GM21786 (cell line): ENCODE measurements at regions not wholly inside any gene's neighbourhood (a gene's known extent, or its start where the extent isn't known, plus 50 kb on each side); places are given as distances from the start of the nearest gene placed in this dataset.
"Not testable (repeated sequence)": the region's sequence is repeated elsewhere in the genome, so short reads cannot be mapped to it uniquely, and the experiment has no call there.

Experiments used
- ATAC-seq: cut with Tn5 transposase; IDR thresholded peaks from one replicate; pipeline ENCODE4 v1.9.1; 2021; ENCODE audit not compliant: unreplicated experiment

- no peak for ATAC-seq
Observed at GRCh38 chr12:61188801-61189595, 1071.2 kb upstream of the USP15 start.

DNA sequence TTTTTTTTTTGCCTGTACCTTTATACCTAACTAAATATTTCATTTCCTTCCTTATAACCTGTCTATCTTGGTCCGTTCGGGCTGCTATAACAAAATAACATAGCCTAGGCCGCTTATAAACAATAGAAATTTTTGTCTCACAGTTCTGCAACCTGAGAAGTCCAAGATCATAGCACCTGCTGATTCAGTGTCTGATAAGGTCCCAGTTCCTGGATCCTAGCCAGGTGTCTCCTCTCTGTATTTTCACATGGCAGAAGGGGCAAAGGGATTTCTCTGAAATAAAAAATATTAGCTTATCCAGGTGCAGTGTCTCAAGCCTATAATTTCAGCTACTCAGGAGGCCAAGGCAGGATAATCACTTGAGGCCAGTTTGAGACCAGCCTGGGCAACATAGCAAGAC is 1046.6 kb upstream of the USP15 start:
- no peak for ATAC-seq

GRCh38 chr12:61220337-61220736 is 1039.9 kb upstream of the USP15 start:
- ATAC-seq, result no peak

DNA sequence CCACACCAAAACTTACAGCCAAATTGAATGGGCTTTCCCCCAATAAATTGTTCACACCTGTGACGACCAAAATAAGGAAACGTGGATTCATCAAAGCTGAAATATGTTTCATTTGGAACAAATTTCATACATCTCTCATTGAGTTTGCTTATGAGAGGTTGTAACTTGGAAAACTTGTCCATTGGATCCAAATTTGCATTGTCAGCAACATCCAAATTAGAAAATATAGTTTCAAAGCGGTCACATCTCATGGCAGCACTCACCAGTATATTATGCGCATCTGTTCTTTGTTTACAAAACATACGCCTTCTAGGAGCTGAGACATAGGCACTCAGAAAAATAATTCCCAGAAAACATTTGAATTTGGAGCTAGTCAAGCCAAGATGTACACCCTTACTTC is 1028.2 kb upstream of the USP15 start:
- no peak for ATAC-seq

DNA sequence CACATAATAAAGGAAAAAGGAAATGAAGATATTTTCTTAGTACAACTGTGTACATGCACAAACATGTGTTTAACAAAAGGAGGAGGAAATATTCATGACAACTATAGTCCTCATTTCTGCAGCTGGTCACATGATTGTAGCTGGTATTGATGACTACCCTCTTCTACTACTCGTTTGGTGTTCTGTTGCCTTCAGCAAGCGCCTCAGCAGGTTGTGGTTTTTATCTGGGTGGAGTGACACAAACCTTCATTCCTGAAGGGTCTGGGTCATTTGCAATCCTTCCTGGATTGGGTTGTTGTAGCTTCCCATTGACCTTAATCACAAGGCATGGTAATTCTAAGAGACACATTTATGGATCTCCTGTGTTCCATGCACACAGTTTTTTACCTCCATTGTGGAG is 1009.9 kb upstream of the USP15 start:
- ATAC-seq, result no peak

GRCh38 chr12:61251076-61251475 is 1009.1 kb upstream of the USP15 start:
- no peak for ATAC-seq

DNA sequence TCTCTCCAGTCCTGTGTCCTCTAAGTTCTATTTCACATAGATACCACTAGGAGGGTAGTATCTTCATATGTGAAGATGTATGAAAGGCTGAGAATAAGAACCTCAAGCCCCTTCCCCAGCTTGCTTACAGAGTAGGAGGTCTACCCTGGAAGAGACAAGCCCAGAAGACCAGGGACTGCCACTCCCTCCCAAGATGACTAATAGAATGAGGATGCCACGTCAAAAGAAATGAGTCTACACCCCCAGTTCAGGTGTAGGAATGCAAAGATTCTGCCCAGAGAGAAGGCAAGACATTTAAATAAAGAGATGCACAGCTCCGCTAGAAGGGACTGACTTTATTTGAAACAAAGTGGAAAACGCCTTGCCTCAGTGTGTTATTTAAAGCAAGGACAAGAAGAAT is 1006.0 kb upstream of the USP15 start:
- ATAC-seq, result no peak

DNA sequence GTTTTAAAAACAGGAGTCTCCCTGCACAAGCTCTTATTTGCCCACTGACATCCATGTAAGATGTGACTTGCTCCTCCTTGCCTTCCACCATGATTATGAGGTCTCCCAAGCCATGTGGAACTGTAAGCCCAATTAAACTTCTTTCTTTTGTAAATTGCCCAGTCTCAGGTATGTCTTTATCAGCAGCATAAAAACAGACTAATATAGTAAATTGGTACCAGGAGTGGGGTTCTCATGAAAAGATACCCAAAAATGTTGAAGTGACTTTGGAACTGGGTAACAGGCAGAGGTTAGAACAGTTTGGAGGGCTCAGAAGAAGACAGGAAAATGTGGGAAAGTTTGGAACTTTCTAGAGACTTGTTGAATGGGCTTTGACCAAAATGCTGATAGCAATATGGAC is 995.9 kb upstream of the USP15 start:
- ATAC-seq, result not testable (repeated sequence)

GRCh38 chr12:61267474-61267873 is 992.7 kb upstream of the USP15 start:
- ATAC-seq, result no peak

DNA sequence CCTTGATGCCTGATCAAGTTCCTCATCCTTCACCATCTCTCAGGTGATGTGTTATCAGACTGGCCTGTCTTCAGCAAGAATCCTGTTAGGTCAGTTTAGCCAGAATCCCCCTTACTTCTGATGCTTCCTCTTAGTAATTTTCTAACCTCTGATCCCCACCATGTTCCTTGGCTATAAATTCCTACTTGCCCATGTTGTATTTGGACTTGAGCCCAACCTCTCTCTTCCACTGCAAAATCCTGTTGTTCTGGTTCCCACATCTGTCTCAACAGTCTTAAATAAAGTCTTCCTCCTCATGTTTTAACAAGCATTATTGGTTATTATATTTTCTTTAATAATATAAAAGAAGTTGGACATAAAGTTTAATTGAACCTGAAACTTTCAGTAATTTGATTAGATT is 987.8 kb upstream of the USP15 start:
- ATAC-seq, result no peak

- no peak for ATAC-seq
Observed at GRCh38 chr12:61282790-61283575, 977.2 kb upstream of the USP15 start.

- no peak for ATAC-seq
Observed at GRCh38 chr12:61290473-61290872, 969.7 kb upstream of the USP15 start.

DNA sequence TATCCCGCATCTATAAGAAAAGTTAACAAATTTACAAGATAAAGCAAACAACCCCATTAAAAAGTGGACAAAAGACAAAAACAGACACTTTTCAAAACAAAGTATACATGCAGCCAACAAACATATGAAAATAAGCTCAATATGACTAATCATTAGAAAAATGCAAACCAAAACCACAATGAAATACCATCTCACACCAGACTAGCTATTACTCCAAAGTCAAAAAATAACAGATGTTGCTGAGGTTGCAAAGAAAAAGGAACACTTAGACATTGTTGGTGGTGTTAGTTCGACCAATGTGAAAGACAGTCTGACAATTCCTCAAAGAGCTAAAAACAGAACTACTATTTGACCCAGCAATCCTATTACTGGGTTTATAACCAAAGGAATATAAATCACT is 968.6 kb upstream of the USP15 start:
- ATAC-seq, result no peak

- not testable (repeated sequence) for ATAC-seq
Observed at GRCh38 chr12:61294011-61294410, 966.2 kb upstream of the USP15 start.

DNA sequence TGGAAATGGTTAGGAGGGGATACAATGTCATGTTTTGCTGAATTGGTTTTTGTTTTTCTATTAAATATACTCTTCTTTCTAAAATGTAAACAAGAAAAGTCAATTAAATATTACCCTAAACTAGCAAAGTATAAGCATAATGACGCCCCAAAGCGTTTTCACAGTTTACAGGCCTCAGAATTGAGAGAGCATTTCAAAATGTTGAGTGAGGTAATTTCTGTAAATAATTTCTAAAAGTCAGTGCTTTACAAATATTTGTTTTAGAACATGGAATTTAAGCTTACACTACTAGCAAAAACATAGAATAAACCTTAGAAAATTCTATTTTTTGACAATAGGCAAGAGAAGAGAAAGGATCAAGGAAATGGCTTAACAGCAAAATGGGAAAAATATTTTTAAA is 958.4 kb upstream of the USP15 start:
- ATAC-seq, result no peak

GRCh38 chr12:61302282-61302681 is 957.9 kb upstream of the USP15 start:
- ATAC-seq, result no peak

DNA sequence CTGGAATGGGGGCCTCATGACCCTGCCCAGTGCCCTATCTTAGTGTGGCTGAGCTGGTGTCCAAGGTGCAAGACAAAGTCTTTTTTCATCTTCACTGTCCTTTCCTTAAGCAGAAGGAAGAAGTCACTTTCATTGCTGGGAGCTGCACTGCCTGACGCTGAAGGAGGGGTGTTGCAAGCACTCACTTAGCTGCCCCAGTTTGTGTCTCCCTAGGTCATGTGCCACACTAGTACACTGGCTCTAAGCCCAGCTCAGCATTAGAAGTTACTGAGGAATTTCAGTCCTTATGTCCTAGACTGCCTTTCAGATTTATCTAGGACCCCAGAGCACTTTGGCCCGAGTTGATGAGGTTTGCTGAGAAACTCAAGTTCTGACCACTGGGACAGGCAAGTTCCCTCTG is 952.0 kb upstream of the USP15 start:
- no peak for ATAC-seq

DNA sequence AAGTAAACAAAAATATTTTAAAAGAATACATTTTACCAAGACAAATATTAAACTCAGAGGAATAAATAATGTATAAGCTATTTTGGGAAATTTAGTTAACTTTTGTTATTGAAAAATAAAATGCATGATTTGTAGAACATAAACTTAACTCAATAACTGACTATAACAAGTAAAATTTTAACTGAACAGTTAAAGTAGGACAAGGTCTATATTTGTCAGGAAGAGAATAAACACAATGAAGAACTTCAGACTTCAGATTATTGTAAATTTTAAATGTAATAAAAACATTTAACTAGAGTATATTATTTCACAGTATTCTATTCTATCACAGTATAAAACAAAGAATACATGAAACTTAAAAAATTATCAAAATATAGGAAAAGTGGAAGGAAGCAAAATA is 948.8 kb upstream of the USP15 start:
- ATAC-seq, result no peak

GRCh38 chr12:61348871-61349270 is 911.3 kb upstream of the USP15 start:
- no peak for ATAC-seq

DNA sequence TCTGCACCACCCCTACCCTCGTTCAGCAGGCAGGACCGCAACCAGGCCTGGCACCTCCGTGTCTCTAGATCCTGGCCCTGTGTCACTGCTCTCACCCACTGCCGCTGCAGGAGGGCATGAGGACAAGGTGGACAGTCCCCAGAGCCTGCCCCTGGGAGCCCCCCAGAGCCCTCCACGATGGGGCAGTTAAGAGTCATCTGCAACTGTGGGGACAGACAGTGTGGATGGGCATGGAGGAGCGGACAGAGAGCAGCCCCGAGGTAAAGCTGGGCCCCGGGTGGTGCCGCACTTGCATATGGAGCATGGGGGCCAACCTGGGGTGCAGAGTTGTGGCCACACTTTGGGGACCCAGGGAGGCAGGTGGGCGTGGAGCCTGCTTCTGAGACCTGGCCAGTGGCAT is 905.1 kb upstream of the USP15 start:
- ATAC-seq, result no peak

DNA sequence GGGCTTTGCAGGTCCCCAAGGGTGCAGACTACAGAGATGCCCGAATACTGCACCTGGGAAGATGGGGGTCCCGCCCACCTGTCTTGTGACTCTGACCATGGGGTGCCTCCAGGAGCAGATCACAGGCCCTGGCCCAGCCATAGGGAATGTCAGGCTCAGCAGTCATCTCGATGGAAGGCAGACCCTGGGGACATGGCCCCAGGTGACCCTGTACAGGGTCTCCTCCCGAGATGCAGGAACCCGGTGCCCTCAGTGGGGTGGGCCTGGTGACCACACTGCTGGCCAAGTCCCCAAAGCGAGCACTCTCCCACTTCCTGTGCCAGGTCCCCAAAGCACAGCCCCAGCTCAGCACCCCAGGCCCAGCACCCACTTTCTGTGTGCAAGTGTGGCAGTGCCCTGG is 903.7 kb upstream of the USP15 start:
- ATAC-seq, result no peak

DNA sequence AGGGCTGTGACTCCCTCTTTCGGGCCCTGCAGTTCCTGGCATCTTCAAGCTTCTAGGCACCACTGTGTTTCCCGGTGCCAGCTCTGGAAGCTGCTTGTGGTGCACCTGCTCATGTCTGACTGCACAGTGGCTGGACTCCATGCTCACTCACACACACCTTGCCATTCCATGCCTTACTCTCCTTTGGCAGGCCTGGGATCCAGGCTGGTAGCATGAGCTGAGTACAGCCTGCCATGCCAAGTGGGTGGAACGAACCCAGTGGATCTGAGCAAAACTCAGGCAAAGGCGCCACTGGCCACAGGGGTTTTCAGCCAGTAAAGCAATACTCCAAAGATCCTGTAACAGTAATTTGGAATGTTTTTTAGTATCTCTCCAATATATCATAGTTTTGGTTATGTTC is 902.7 kb upstream of the USP15 start:
- ATAC-seq, result no peak

GRCh38 chr12:61362037-61362436 is 898.2 kb upstream of the USP15 start:
- ATAC-seq, result no peak
